Retina (tissue), 1 donor: ENCODE measurements at regions not wholly inside any gene's neighbourhood (a gene's known extent, or its start where the extent isn't known, plus 50 kb on each side); places are given as distances from the start of the nearest gene placed in this dataset.
"Not testable (repeated sequence)": the region's sequence is repeated elsewhere in the genome, so short reads cannot be mapped to it uniquely, and the experiment has no call there.

ENCODE experiments used
- DNase-seq: peaks from one replicate; pipeline ENCODE4 v3.0.0-alpha.2; 2016

GRCh38 chr2:207216457-207216856, 50.7 kb upstream of the KLF7 start:
- peak; percentile 60 for DNase-seq

GRCh38 chr2:207217442-207217841, 51.7 kb upstream of the KLF7 start:
- no peak for DNase-seq

- DNase-seq, result no peak
These were observed 53.4 kb upstream of the KLF7 start for GRCh38 chr2:207219081-207219630.

GRCh38 chr2:207219676-207220501, 54.1 kb upstream of the KLF7 start:
- DNase-seq, result peak; percentile 58

- DNase-seq, result no peak
These were observed 56.0 kb upstream of the KLF7 start for GRCh38 chr2:207221731-207222130.

GRCh38 chr2:207223051-207223450, 57.3 kb upstream of the KLF7 start:
- DNase-seq, result peak; percentile 75

GRCh38 chr2:207224381-207224780, 58.6 kb upstream of the KLF7 start:
- DNase-seq, result no peak

GRCh38 chr2:207224791-207225482, 59.2 kb upstream of the KLF7 start:
- peak; percentile 52 for DNase-seq

GRCh38 chr2:207225773-207226172, 60.0 kb upstream of the KLF7 start:
- no peak for DNase-seq

GRCh38 chr2:207226243-207226642, 60.5 kb upstream of the KLF7 start:
- DNase-seq, result no peak

GRCh38 chr2:207226671-207227061, 60.9 kb upstream of the KLF7 start:
- no peak for DNase-seq

- peak; percentile 93 for DNase-seq
These were observed 61.5 kb upstream of the KLF7 start for GRCh38 chr2:207227062-207227748.

GRCh38 chr2:207227749-207228145, 62.0 kb upstream of the KLF7 start:
- DNase-seq, result no peak

GRCh38 chr2:207228402-207228801, 62.7 kb upstream of the KLF7 start:
- DNase-seq, result peak; percentile 32

GRCh38 chr2:207229161-207229560, 63.4 kb upstream of the KLF7 start:
- no peak for DNase-seq

GRCh38 chr2:207230261-207231105, 64.7 kb upstream of the KLF7 start:
- DNase-seq, result peak; percentile 52

- DNase-seq, result peak; percentile 76
These were observed 65.5 kb upstream of the KLF7 start for GRCh38 chr2:207231106-207231865.

GRCh38 chr2:207231967-207232366, 66.2 kb upstream of the KLF7 start:
- DNase-seq, result no peak

GRCh38 chr2:207233141-207233540, 67.4 kb upstream of the KLF7 start:
- DNase-seq, result not testable (repeated sequence)

GRCh38 chr2:207233731-207234130, 68.0 kb upstream of the KLF7 start:
- DNase-seq, result no peak

- DNase-seq, result no peak
These were observed 69.9 kb upstream of the KLF7 start for GRCh38 chr2:207235621-207236020.
